Neural progenitor cell (in vitro differentiated cells): ENCODE measurements at regions not wholly inside any gene's neighbourhood (a gene's known extent, or its start where the extent isn't known, plus 50 kb on each side); places are given as distances from the start of the nearest gene placed in this dataset.

Experiments
- DNase-seq: peaks from one replicate; pipeline ENCODE4 v3.0.0-alpha.2; 2016; ENCODE audit warnings: low spot score
- H2AFZ ChIP-seq: fragments of 200-600 bp; sonication (generic); replicated peaks from 2 replicates; pipeline ENCODE4 v1.6.1; 2016; ENCODE audit warnings: antibody characterized with exemption
- H3F3A ChIP-seq: fragments of 200-600 bp; sonication (generic); 2 replicates; pipeline ENCODE4 v1.6.1; 2016; ENCODE audit warnings: antibody characterized with exemption, low read depth
- H3K27ac ChIP-seq: fragments of 200-600 bp; sonication (generic); 2 replicates; pipeline ENCODE4 v1.5.1; 2016; ENCODE audit warnings: mild to moderate bottlenecking
- H3K27me3 ChIP-seq: fragments of 200-600 bp; sonication (generic); 2 replicates; pipeline ENCODE4 v1.6.1; 2016; ENCODE audit warnings: mild to moderate bottlenecking, moderate library complexity
- H3K36me3 ChIP-seq: fragments of 200-600 bp; sonication (generic); 2 replicates; pipeline ENCODE4 v1.5.1; 2016
- H3K4me1 ChIP-seq: fragments of 200-600 bp; sonication (generic); 2 replicates; pipeline ENCODE4 v1.6.1; 2016; ENCODE audit warnings: mixed run types
- H3K4me2 ChIP-seq: fragments of 200-600 bp; sonication (generic); 2 replicates; pipeline ENCODE4 v1.6.1; 2016
- H3K4me3 ChIP-seq: fragments of 200-600 bp; sonication (generic); 2 replicates; pipeline ENCODE4 v1.5.1; 2016
- H3K79me2 ChIP-seq: fragments of 200-600 bp; sonication (generic); 2 replicates; pipeline ENCODE4 v1.6.1; 2016; ENCODE audit warnings: low read depth
- H3K9ac ChIP-seq: fragments of 200-600 bp; sonication (generic); 2 replicates; pipeline ENCODE4 v1.6.1; 2016
- H3K9me3 ChIP-seq: fragments of 200-600 bp; sonication (generic); 2 replicates; pipeline ENCODE4 v1.5.1; 2016; ENCODE audit warnings: low read depth
- H4K20me1 ChIP-seq: fragments of 200-600 bp; sonication (generic); 2 replicates; pipeline ENCODE4 v1.6.1; 2016; ENCODE audit warnings: low read depth
- H3K27ac Mint-ChIP-seq: 3 replicates; pipeline ENCODE4 v1.8.0; 2021; ENCODE audit warnings: mixed read lengths
- H3K27me3 Mint-ChIP-seq: 2 replicates; pipeline ENCODE4 v1.8.0; 2022; ENCODE audit warnings: low read depth, mild to moderate bottlenecking, inconsistent platforms, moderate library complexity, mixed read lengths; ENCODE audit not compliant: insufficient read depth
- H3K36me3 Mint-ChIP-seq: 3 replicates; pipeline ENCODE4 v1.8.0; 2021; ENCODE audit warnings: mixed read lengths
- H3K4me1 Mint-ChIP-seq: 3 replicates; pipeline ENCODE4 v1.8.0; 2021; ENCODE audit warnings: mixed read lengths
- H3K4me3 Mint-ChIP-seq: 3 replicates; pipeline ENCODE4 v1.8.0; 2021; ENCODE audit warnings: mild to moderate bottlenecking, moderate library complexity, mixed read lengths
- H3K9me3 Mint-ChIP-seq: 3 replicates; pipeline ENCODE4 v1.8.0; 2020; ENCODE audit warnings: mixed read lengths
- EZH2 ChIP-seq: fragments of 200-600 bp; sonication (generic); IDR thresholded peaks from 2 replicates; pipeline ENCODE4 v1.6.1; 2017; ENCODE audit warnings: antibody characterized with exemption, mild to moderate bottlenecking, moderate library complexity
- EZH2phosphoT487 ChIP-seq: fragments of 200-600 bp; sonication (generic); IDR thresholded peaks from 2 replicates; pipeline ENCODE4 v1.6.1; 2017; ENCODE audit warnings: antibody characterized with exemption
- TF ChIP-seq, protein P1 (sequence below): fragments of 200-600 bp; sonication (generic); IDR thresholded peaks from 2 replicates; pipeline ENCODE4 v1.5.1; 2017; ENCODE audit warnings: antibody characterized with exemption, mild to moderate bottlenecking

DNA sequence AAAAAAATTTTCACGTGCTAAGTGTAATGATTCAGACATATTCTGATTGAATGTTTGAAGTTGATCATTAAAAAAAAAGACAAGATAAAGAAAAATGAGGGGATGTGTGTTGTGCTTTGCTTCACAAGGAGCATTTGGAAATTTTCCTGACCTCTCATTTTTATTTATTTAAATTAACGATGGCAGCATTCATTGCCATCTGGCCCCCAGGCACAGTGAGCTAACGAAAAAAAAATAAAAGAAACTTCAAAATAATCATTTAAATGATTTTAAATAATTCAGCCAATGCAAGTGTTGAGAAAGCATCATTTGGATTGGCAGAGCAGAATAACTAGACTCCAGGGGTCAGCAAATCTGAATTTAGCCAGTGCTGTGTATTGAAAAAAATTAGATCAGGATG, 1037.2 kb downstream of the CDH11 start:
- Histone ChIP-seq H3K27me3 (no peaks in the 10 kb centered on the region), H3K9ac (no peak overlapping the region), H3K36me3 (no peaks in the 10 kb centered on the region), H3K4me1 (no peaks in the 10 kb centered on the region), H3K4me3 (no peak overlapping the region), H3K27ac (no peak overlapping the region), H2AFZ (no peak overlapping the region), H3K79me2 (no peaks in the 10 kb centered on the region), H3K4me2 (no peak overlapping the region), H3K9me3 (no peaks in the 10 kb centered on the region), H4K20me1 (no peaks in the 10 kb centered on the region), H3F3A (no peaks in the 10 kb centered on the region)
- Mint-ChIP-seq H3K27ac (no peak overlapping the region), H3K36me3 (no peaks in the 10 kb centered on the region), H3K9me3 (peaks cover 3% of the 10 kb centered on the region), H3K27me3 (peaks cover 3% of the 10 kb centered on the region), H3K4me3 (no peak overlapping the region), H3K4me1 (peaks cover under 1% of the 10 kb centered on the region)
- TF ChIP-seq, protein P1, sequence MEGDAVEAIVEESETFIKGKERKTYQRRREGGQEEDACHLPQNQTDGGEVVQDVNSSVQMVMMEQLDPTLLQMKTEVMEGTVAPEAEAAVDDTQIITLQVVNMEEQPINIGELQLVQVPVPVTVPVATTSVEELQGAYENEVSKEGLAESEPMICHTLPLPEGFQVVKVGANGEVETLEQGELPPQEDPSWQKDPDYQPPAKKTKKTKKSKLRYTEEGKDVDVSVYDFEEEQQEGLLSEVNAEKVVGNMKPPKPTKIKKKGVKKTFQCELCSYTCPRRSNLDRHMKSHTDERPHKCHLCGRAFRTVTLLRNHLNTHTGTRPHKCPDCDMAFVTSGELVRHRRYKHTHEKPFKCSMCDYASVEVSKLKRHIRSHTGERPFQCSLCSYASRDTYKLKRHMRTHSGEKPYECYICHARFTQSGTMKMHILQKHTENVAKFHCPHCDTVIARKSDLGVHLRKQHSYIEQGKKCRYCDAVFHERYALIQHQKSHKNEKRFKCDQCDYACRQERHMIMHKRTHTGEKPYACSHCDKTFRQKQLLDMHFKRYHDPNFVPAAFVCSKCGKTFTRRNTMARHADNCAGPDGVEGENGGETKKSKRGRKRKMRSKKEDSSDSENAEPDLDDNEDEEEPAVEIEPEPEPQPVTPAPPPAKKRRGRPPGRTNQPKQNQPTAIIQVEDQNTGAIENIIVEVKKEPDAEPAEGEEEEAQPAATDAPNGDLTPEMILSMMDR = no peak
- TF ChIP-seq EZH2phosphoT487 (no peak), EZH2 (no peak)
- DNase-seq = no peak

DNA sequence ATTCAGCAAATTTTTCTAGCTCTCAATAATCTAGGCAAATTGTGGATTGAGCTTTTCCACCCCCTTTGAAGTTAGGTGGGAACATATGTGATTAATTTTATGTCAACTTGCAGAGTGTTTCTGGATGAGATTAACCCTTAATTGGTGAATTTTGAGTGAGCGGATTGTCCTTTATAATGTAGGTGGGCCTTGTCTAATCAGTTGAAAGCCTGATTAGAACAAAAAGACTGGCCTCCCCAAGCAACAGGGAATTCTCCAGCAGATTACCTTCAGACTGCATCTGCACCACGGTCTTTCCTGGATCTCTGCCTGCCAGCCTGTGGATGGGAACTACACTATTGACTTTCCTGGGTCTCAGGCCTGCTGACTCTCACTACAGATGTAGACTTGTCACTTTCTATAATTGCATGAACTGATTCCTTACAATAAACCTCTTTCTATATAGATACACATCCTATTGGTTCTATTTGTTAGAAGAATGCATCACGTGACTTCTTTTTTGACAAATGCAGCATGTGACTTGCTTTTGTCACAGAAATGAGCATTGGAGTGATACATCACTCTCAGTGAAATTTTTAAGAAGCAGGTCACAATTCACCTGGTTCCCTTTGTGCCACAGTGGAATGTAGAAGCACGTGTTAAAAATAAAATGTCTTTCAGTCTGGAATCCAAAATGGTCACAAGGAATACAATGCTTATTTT, 1038.3 kb downstream of the CDH11 start:
- Mint-ChIP-seq H3K9me3 (peaks cover 3% of the 10 kb centered on the region), H3K27ac (no peak overlapping the region), H3K4me1 (no peaks in the 10 kb centered on the region), H3K27me3 (peaks cover 3% of the 10 kb centered on the region), H3K36me3 (no peaks in the 10 kb centered on the region), H3K4me3 (no peak overlapping the region)
- no peak for DNase-seq
- H3K27ac ChIP-seq = no peak overlapping the region
- no peaks in the 10 kb centered on the region for H3K9me3 ChIP-seq
- H3K27me3 ChIP-seq = no peaks in the 10 kb centered on the region
- no peak for TF ChIP-seq EZH2
- no peak for TF ChIP-seq EZH2phosphoT487
- TF ChIP-seq, protein P1 = no peak
- H3F3A ChIP-seq = no peaks in the 10 kb centered on the region
- no peaks in the 10 kb centered on the region for H3K79me2 ChIP-seq
- no peak overlapping the region for H3K4me2 ChIP-seq
- no peak overlapping the region for H3K4me3 ChIP-seq
- H2AFZ ChIP-seq = no peak overlapping the region
- no peak overlapping the region for H3K9ac ChIP-seq
- no peaks in the 10 kb centered on the region for H3K4me1 ChIP-seq
- no peaks in the 10 kb centered on the region for H4K20me1 ChIP-seq
- no peaks in the 10 kb centered on the region for H3K36me3 ChIP-seq

DNA sequence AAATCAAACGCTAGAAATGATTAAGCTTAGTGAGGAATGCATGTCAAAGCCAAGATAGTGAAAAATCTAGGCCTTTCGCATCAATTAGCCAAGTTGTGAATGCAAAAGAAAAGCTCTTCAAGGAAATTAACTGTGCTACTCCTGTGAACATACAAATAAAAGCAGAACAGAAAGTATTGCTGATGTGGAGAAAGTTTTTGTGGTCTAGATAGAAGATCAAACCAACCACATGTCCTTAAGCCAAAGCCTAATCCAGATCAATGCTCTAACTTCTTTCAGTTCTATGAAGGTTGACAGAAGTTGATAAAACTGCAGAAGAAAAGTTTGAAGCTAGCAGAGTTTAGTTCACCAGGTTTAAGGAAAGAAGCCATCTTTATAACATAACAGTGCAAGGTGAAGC, 1044.6 kb downstream of the CDH11 start:
- Histone ChIP-seq H4K20me1 (no peaks in the 10 kb centered on the region), H3K4me3 (no peak overlapping the region), H3K27me3 (no peaks in the 10 kb centered on the region), H3K27ac (no peak overlapping the region), H3K4me2 (no peak overlapping the region), H3K9me3 (no peaks in the 10 kb centered on the region), H3K4me1 (no peaks in the 10 kb centered on the region), H2AFZ (no peak overlapping the region), H3K36me3 (no peaks in the 10 kb centered on the region), H3F3A (no peaks in the 10 kb centered on the region), H3K9ac (no peak overlapping the region), H3K79me2 (no peaks in the 10 kb centered on the region)
- Mint-ChIP-seq H3K9me3 (no peaks in the 10 kb centered on the region), H3K4me1 (no peaks in the 10 kb centered on the region), H3K4me3 (no peak overlapping the region), H3K27ac (no peak overlapping the region), H3K27me3 (no peaks in the 10 kb centered on the region), H3K36me3 (no peaks in the 10 kb centered on the region)
- no peak for TF ChIP-seq EZH2phosphoT487
- TF ChIP-seq, protein P1 = no peak
- TF ChIP-seq EZH2 = no peak
- DNase-seq = no peak
